ENCODE measurements at regions not wholly inside any gene's neighbourhood (a gene's known extent, or its start where the extent isn't known, plus 50 kb on each side); places are given as distances from the start of the nearest gene placed in this dataset.
"Not testable (repeated sequence)": the region's sequence is repeated elsewhere in the genome, so short reads cannot be mapped to it uniquely, and the experiment has no call there.

DNA sequence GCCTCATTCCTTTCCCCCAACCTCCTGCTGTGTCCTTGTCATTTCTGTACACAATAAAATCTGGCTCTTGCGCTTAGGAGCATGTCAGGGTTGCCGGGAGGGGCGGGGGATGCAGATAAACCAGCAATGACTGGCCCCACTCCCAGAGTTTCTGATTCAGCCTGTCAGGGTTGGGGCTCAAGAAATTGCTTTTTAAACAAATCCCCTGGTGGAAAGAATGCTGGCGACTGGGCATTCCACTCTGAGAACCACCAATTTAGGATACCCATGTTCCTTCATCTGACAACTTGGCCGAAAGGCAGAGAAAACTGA, 376.4 kb downstream of the TCERG1L start:
- DNase-seq (ENCODE audit: low read depth) = no peak

DNA sequence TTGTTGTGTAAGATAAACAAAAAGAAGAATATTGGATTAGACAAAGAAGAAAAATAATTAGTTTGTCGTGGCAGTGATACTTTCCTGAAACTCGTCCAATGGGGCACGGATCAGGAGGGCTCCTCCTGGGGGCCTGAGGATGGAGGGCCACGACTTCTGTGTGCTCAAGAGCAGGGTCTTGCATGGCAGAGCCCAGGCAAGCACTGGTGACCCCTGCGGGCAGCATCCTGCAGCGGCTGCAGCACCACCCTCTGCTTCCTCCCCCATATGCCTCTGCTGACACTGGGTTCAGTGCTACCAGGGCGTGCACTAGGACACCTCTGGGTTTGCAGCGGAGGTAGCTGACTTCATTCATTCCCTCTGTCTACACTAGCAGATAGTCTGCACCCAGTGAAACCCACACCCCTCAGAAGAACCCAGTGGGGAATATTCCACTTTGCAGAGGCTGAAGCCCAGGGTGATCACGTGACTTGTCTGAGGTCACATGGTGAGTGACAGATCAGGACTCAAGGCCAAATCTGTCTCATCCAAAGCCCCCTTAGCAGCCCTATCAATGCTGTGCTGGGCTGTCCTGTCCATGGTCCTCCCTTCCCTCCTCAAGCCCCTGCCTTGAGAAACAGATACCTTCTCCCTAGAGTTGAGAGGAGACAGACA, 375.5 kb downstream of the TCERG1L start:
- DNase-seq (ENCODE audit: low read depth) = no peak

- DNase-seq (ENCODE audit: low read depth) = no peak
Measured at GRCh38 chr10:130936851-130937250, 374.7 kb downstream of the TCERG1L start.

DNA sequence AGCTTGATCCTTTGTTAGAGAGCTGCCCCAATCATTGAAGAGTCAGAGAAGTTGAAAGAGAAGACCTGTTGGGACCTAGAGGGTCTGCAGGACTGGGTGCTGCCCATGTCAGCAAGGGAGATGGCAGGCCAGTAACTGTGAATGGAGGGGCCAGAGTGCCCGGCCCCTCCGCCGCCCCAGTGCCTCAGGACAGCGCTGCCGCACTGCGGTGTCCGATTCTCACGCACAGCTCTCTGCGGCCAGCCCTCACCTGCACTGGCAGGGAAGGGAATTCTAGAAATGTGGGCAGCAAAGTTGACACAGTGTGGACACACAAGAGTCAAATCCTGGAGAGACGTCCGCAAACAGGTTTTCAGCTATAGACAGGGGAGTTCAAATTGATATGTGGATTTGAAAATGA, 373.5 kb downstream of the TCERG1L start:
- DNase-seq (ENCODE audit: low read depth) = no peak

GRCh38 chr10:130938891-130939290, 372.6 kb downstream of the TCERG1L start:
- not testable (repeated sequence) for DNase-seq (ENCODE audit: low read depth)

DNA sequence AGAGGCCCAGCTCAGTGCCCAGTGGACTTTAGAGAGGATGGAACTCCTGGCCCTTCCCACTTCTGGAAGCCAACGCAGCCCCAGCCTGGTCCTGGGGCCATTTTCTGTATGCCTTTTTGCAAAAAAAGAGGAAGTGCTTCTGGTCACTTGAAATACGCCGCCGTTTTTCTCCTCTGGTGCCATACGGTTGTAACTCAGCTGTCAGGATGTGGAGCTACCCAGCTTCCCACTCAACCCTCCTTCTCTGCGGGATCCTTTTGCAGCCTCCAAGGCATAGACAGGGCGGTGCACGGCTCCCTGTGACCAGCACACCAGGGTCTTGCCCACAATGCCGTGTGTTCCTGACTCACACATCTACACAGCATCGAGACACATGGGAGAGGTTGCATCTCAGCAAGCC, 369.6 kb downstream of the TCERG1L start:
- DNase-seq (ENCODE audit: low read depth) = no peak

DNA sequence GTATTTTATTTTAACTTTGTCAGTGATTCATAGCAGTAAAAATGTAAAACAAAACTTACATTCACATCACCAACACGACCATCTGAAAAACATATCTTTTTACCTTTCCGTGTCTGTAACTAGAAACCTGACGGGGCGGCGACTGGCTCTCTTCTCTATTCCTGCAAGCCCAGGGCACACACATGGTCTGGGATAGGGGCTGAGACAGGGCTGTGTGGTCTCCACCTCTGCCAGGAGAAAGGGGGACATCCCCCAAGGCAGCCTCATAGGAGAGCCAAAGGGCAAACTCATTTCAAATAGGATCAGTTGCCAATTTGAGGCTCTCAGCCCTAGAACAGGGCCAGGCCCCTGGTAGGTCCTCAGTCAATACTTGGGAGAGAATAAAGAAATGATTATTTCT, 359.4 kb downstream of the TCERG1L start:
- no peak for DNase-seq (ENCODE audit: low read depth)

DNA sequence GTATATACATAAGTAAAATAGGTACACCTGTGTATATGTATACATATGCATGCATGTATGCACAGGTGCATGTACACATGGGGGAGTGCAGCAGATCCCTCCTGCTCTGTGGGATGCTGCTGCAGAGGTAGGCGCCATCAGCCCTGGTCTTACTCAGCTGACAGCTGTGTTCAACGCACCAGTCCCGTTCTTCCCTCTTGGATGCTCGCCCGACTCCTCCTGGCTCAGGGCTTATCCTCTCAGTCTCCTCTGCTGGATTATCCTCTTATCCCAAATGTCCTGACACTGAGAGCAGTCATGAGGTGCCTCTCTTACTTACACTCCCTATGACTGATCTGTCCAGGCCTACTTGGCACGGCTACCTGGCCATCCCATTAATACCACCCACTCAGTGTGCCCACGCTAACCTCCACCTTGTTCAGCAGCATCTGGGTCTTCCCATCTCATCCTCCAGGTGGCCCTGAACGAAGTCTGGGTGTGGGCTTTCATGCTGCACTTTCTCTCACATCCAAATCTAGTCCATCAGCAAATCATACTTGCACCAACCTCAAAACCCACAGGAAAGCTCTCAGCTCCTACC, 357.1 kb downstream of the TCERG1L start:
- DNase-seq (ENCODE audit: low read depth) = no peak

GRCh38 chr10:130956251-130956650, 355.3 kb downstream of the TCERG1L start:
- DNase-seq (ENCODE audit: low read depth) = no peak

DNA sequence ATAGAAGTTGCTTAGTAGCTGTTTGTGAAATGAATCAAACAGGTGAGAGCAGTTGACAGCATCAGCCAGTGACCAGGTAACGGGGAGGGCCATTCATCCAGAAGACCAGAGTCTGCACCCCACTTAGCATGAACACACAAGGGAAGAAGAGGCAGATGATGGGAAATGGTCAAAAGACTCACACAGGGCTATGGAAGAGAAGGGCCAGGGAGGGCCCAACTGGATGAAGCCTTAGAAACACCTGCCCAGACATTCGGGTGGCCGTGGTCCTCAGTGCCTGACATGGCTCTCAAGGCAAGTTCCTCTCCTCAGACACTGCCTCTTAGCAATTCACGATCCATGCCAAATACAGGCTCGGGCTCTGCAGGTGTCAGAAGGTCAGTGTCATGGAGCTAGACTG, 354.1 kb downstream of the TCERG1L start:
- DNase-seq (ENCODE audit: low read depth) = no peak

GRCh38 chr10:130958003-130958402, 353.5 kb downstream of the TCERG1L start:
- DNase-seq (ENCODE audit: low read depth) = no peak

DNA sequence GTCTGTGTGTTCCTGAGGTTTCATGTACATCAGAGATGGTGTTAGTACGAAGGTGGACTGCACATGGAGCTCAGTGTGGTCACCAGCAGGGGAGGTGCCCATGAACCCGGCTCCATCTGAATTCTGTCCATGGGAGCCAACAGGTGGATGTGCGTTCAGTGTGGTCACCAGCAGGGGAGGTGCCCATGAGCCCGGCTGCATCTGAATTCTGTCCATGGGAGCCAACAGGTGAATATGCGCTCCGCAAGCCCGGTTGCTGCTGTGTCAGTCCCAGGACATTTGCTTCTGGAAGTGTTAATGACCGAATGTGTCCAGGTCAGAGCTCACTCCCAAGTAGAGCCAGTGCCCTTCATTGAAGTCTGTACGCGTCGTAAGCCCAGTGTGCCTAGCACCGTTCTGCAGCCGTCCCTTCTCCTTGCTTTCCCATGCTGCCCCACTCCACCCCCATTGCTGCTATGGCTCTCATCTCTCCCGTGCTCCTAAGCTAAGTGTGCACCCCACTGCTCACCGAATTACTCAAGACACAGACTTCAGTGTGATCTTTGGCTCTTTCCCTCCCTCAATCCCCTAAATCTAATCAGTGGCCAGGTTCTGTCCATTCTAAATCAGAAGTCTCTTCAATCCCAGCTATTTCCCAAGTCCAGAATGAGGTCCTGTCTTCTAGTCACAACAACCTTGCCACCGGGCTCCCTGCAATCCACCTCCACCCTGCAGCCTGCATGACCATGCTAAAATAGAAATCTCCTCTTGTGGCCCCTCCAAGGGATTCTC, 352.4 kb downstream of the TCERG1L start:
- DNase-seq (ENCODE audit: low read depth) = no peak

GRCh38 chr10:130959752-130960195, 351.7 kb downstream of the TCERG1L start:
- DNase-seq (ENCODE audit: low read depth) = no peak

DNA sequence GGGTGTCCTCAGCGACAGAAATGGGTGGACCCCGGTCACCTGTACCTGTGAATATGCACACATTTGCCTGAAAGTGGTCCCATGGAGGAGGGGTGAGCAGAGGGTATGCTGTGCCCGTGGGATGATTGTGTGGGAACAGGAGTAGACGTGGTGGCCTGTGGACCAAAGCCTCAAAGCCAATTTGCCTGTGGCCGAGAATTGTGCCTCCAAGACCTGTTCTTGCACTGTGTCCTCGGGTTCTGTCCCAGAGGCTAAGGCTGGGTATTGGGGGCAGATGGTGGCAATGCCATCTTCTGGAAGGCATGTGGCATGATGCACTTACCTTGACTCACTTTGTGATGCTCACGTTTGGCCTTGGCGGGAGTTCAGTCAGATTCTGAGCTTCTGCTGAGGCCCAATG, 351.0 kb downstream of the TCERG1L start:
- DNase-seq (ENCODE audit: low read depth) = no peak

- DNase-seq (ENCODE audit: low read depth) = no peak
Measured at GRCh38 chr10:130961506-130962239, 349.8 kb downstream of the TCERG1L start.

GRCh38 chr10:130962240-130963051, 349.1 kb downstream of the TCERG1L start:
- no peak for DNase-seq (ENCODE audit: low read depth)

- no peak for DNase-seq (ENCODE audit: low read depth)
Measured at GRCh38 chr10:130963052-130963393, 348.5 kb downstream of the TCERG1L start.

DNA sequence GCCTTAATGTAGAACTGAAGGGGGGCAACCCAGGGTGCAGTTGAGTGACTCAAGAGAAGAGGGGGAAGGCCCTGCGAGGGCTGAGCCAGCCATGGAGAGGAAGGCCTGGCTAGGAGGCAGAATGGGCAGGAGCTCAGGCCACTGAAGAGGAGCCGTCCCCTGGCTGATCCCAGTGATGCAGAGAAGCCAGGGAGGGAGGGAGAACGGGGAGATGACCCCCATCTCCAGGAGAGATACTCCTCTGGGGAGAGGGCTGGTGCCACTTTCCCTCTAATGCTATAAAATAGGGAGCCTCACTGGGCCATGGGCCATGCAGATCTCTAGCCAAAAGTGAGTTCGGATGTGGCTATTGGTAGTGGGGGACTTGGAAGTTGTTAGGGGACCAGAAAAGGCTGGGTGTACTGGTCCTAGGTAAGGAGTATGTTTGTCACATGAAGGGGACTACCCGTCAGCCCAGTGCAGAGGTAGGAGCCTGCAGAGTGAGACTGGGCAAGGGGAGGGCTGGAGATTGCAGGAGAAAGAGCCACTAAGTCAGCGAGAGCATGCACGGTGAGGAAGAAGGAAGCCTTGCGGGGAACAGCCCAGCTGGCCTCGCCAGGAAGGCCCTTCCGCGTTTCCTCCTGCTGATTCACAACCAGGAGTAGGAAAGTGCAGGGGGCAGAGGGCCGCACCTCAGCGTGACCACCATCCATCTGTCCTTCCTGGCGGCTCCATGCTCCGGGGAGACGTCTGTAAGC, 347.6 kb downstream of the TCERG1L start:
- DNase-seq (ENCODE audit: low read depth) = no peak

DNA sequence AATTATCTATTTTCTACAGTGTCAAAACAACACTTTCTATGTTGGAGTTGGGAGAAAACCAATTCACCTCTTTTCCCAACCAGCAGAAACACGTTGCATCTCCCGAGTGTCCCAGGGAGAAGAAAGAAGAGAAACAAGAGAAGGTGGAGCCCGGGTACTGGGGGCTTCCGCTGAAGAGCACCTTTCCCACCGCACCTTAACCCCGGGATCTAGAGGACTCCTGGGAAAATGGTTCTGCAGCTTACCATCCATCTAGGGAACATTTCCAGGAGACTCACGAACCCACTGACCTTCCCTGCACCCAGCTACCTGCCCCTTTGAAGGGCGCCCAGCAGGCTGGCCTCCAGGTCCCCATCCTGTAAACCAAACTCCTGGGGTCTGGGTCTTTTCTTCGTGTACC, 346.8 kb downstream of the TCERG1L start:
- no peak for DNase-seq (ENCODE audit: low read depth)

DNA sequence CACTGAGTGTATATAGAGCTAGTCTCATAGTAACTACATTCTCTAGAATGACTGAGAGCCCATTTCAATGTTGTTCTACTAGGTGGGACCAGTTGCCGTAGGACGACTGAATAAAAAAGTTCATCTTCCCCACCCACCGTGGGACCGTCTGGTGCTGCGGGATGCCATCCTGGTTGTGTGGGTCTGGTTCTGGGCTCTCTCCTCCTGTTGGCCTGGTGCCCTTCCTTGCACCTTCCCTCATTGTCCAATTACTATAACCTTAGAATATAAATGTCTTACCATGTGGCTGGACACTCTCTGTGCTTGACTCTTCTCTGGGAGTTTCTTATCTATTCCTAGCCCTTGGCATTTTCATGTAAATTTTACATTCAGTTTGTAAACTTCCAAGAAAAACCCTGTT, 344.4 kb downstream of the TCERG1L start:
- DNase-seq (ENCODE audit: low read depth) = no peak

- no peak for DNase-seq (ENCODE audit: low read depth)
Measured at GRCh38 chr10:130967784-130968183, 343.7 kb downstream of the TCERG1L start.

All from fibroblast of the conjunctiva (primary cell).